Erythroblast (primary cell): ENCODE measurements at regions not wholly inside any gene's neighbourhood (a gene's known extent, or its start where the extent isn't known, plus 50 kb on each side); places are given as distances from the start of the nearest gene placed in this dataset.

ENCODE experiments used
- GATA1 ChIP-seq: IDR thresholded peaks from 2 replicates; pipeline ENCODE4 v1.6.1; 2011; ENCODE audit warnings: low read depth, mild to moderate bottlenecking, control low read depth, low read length, moderate library complexity
- POLR2A ChIP-seq: IDR thresholded peaks from 2 replicates; pipeline ENCODE4 v1.6.1; 2011; ENCODE audit warnings: mild to moderate bottlenecking, low read length

DNA sequence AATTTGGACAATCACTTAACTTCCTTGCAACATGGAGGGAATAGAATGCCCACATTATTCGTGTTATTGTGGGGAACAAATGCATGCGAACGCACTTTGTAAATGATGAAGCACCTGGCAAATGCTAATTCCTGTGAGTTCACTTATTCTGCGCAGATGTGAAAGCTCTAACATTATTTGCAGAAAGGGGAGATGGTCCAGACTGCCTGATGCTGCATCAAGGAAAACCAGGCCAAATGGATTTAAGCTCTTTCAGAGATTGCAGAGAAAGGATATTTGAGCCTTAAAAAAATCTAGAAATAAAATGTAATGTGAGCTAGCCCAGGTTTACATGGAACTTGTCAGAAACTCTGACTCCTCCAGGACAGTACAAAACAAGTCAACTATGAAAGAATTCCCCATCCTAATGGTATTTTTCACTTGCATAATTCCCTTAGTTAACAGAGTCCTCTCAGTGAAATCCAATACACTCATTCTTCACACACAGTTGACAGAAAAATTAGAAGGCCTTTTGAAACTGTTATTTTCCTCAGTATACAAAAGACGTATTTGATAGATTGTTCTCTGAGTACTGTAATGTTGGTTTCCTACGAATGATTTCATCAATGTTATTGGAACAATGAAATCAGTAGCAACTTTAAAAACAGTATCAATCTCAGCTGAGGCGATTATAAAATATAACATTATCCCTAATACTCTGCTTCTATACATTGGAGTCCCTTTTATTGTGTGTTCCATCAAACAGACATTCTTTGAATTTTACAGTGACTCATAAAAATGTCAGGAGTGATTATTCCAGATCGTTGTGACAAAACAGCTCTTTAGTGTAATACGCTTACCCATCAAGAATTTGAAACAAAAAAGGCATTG, 136.3 kb upstream of the ANK3 start:
- TF ChIP-seq POLR2A: no peak
- TF ChIP-seq GATA1: no peak
